Left renal cortex interstitium (tissue), 4 donors: ENCODE measurements at regions not wholly inside any gene's neighbourhood (a gene's known extent, or its start where the extent isn't known, plus 50 kb on each side); places are given as distances from the start of the nearest gene placed in this dataset.

Source experiments
- DNase-seq, 4 donors: peaks; one replicate each; pipeline ENCODE4 v3.0.0-alpha.2; 2013; ENCODE audit warnings: low read depth in 4 of 4, low spot score in 2 of 4, missing footprints in 1 of 4

GRCh38 chr2:79453918-79454317 is 58.9 kb upstream of the CTNNA2 start:
- peak in 1 of 4 donors; percentile 43 for DNase-seq

- no peak for DNase-seq
Measured at GRCh38 chr2:79452651-79453050, 60.2 kb upstream of the CTNNA2 start.

GRCh38 chr2:79447463-79447862 is 65.4 kb upstream of the CTNNA2 start:
- DNase-seq: no peak

GRCh38 chr2:79446313-79446712 is 66.5 kb upstream of the CTNNA2 start:
- DNase-seq: no peak

GRCh38 chr2:79437433-79438267 is 75.2 kb upstream of the CTNNA2 start:
- DNase-seq: peak in 2 of 4 donors; percentile 1 to 2

GRCh38 chr2:79434362-79434761 is 78.5 kb upstream of the CTNNA2 start:
- DNase-seq: no peak

- DNase-seq: no peak
Measured at GRCh38 chr2:79432731-79433146, 80.1 kb upstream of the CTNNA2 start.

- no peak for DNase-seq
Measured at GRCh38 chr2:79428745-79429144, 84.1 kb upstream of the CTNNA2 start.

- no peak for DNase-seq
Measured at GRCh38 chr2:79414690-79415089, 98.2 kb upstream of the CTNNA2 start.

GRCh38 chr2:79394485-79394859 is 118.4 kb upstream of the CTNNA2 start:
- no peak for DNase-seq

- no peak for DNase-seq
Measured at GRCh38 chr2:79393806-79394484, 118.9 kb upstream of the CTNNA2 start.

GRCh38 chr2:79393107-79393685 is 119.7 kb upstream of the CTNNA2 start:
- no peak for DNase-seq

GRCh38 chr2:79389481-79389880 is 123.4 kb upstream of the CTNNA2 start:
- DNase-seq: no peak

- DNase-seq: no peak
Measured at GRCh38 chr2:79388024-79388423, 124.8 kb upstream of the CTNNA2 start.

GRCh38 chr2:79387431-79387830 is 125.4 kb upstream of the CTNNA2 start:
- DNase-seq: no peak

- DNase-seq: no peak
Measured at GRCh38 chr2:79383681-79384080, 129.2 kb upstream of the CTNNA2 start.

- DNase-seq: no peak
Measured at GRCh38 chr2:79375817-79376216, 137.0 kb upstream of the CTNNA2 start.

GRCh38 chr2:79373358-79374130 is 139.3 kb upstream of the CTNNA2 start:
- DNase-seq: no peak

GRCh38 chr2:79370976-79371538 is 141.8 kb upstream of the CTNNA2 start:
- DNase-seq: no peak

- no peak for DNase-seq
Measured at GRCh38 chr2:79369127-79369526, 143.7 kb upstream of the CTNNA2 start.
